ENCODE measurements at regions not wholly inside any gene's neighbourhood (a gene's known extent, or its start where the extent isn't known, plus 50 kb on each side); places are given as distances from the start of the nearest gene placed in this dataset.
A peak's percentile ranks its signal among the peaks of the same experiment; 100 is the strongest.

DNA sequence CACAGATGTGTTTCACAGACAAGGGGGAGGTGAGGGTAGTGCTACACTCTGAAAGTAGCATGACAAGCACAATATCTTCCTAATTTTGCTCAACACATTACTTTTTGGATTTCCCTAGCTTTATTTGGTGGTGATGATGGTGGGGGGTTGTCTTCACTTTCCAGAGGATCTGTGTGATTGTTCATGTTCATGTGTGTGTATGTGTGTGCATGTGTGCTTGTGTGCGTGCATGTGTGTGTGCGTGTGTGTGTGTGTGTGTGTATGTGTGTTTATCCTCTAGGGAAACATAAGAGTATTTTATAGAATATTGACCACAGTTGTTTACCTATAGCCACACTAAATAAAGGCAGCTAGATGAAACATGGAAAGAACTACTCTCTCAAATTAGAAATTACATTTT lies 183.8 kb upstream of the EYA4 start:
- no peak overlapping the region for H3K56ac ChIP-seq (replicated peaks; ENCODE audit: insufficient read length, low read depth, low read length)
- H4K20me1 ChIP-seq (replicated peaks in 1 of 2; ENCODE audit: control insufficient read depth in 1 of 2, insufficient read depth in 2 of 2, low read length in 2 of 2), result no peaks in the 10 kb centered on the region
- 82% methylated on average over 2 of the region's 2 CpGs; no CpG with 5 or more reads in 1 of the 2 experiments for WGBS, 2 experiments (ENCODE audit: extremely low coverage in 1 of 2, insufficient coverage in 1 of 2, insufficient read length in 1 of 2, insufficient replicate concordance in 2 of 2, low coverage in 1 of 2, low lambda C conversion rate in 2 of 2, missing lambda C conversion rate in 1 of 2)
- peak overlapping the region; percentile 73; the same call in 1 of the 2 replicates for H2AFZ ChIP-seq (ENCODE audit: low read length)
- no peak overlapping the region for H3K9ac ChIP-seq (replicated peaks in 1 of 4; ENCODE audit: extremely low read depth in 1 of 4, low read depth in 3 of 4, low read length in 3 of 4)
- FAIRE-seq (no peak), DNase-seq (ENCODE audit: low read depth in 1 of 2, low spot score in 2 of 2) (no peak)
- H2BK15ac ChIP-seq (ENCODE audit: low read length), result no peak overlapping the region
- no peaks in the 10 kb centered on the region for H3K9me3 ChIP-seq (ENCODE audit: insufficient read depth in 2 of 2, low read depth in 1 of 2, low read length in 1 of 2)
- no peak overlapping the region for H3K4ac ChIP-seq (replicated peaks; ENCODE audit: insufficient read length, low read depth, low read length)
- H2BK20ac ChIP-seq (ENCODE audit: low read length), result no peak overlapping the region
- no peaks in the 10 kb centered on the region for H3K79me2 ChIP-seq (ENCODE audit: control insufficient read depth in 1 of 2, insufficient read depth in 2 of 2, low read length in 2 of 2)
- no peak overlapping the region for H4K5ac ChIP-seq (ENCODE audit: insufficient read length, low read depth, low read length)
- no peak overlapping the region; the same call in 1 of the 2 replicates for H2BK12ac ChIP-seq (ENCODE audit: low read depth, low read length)
- ChIA-PET POLR2A (ENCODE audit: partially characterized antibody) (no interaction called here), CTCF (ENCODE audit: partially characterized antibody) (interaction anchor here (0.7 to 1.5 kb wide), 4 partner anchors 13 to 144 kb away, joined by 3 to 4 read pairs (median 4); no protein-coding TSS in a partner anchor)
- TF ChIP-seq ASH2L (IDR thresholded peaks at IDR 0.05; ENCODE audit: low read length) (no peak), RXRA (IDR thresholded peaks at IDR 0.05; ENCODE audit: insufficient read depth, low read depth, low read length) (no peak), TCF12 (IDR thresholded peaks at IDR 0.05; ENCODE audit: low read depth, low read length) (no peak), CREB1 (IDR thresholded peaks at IDR 0.05) (no peak), JUN (IDR thresholded peaks at IDR 0.05; ENCODE audit: low read depth, low read length) (no peak), PHF8 (conservative IDR thresholded peaks at IDR 0.05; ENCODE audit: low read depth, low read length) (no peak), YY1 (IDR thresholded peaks at IDR 0.05; ENCODE audit: low read depth, low read length) (no peak), KDM1A (IDR thresholded peaks at IDR 0.05; ENCODE audit: borderline replicate concordance, low read length) (no peak), CTBP2 (IDR thresholded peaks at IDR 0.05; ENCODE audit: borderline replicate concordance, insufficient read depth, insufficient read length, low read length) (no peak), TEAD4 (IDR thresholded peaks at IDR 0.05; ENCODE audit: low read depth, low read length) (no peak), SP4 (IDR thresholded peaks at IDR 0.05; ENCODE audit: low read length) (no peak)
- TF ChIP-seq, protein P1, sequence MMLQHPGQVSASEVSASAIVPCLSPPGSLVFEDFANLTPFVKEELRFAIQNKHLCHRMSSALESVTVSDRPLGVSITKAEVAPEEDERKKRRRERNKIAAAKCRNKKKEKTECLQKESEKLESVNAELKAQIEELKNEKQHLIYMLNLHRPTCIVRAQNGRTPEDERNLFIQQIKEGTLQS (IDR thresholded peaks at IDR 0.05; ENCODE audit: insufficient read depth, low read depth, low read length), result no peak
- H3K27me3 ChIP-seq (replicated peaks in 1 of 4; ENCODE audit: control insufficient read depth in 3 of 4, extremely low read depth in 1 of 4, insufficient read depth in 3 of 4, low read length in 3 of 4), result no peaks in the 10 kb centered on the region
- peaks cover 6 to 18% (median 11%) of the 10 kb centered on the region in 4 experiments; a peak in 6 of 7 replicates for H3K4me1 ChIP-seq (replicated peaks in 1 of 4; ENCODE audit: control insufficient read depth in 3 of 4, insufficient read depth in 4 of 4, low read length in 3 of 4)
- H4K8ac ChIP-seq (ENCODE audit: extremely low read depth, insufficient read depth, low read length), result no peak overlapping the region
- no peak overlapping the region for H3K23ac ChIP-seq (ENCODE audit: insufficient read length)
- H2AK5ac ChIP-seq (ENCODE audit: low read depth, low read length), result no peak overlapping the region
- H3K4me3 ChIP-seq (ENCODE audit: extremely low read depth in 1 of 4, insufficient read depth in 2 of 4, low read depth in 3 of 4, low read length in 4 of 4), result no peak overlapping the region
- H2BK120ac ChIP-seq (replicated peaks; ENCODE audit: low read depth, low read length), result no peak overlapping the region
- H3K27ac ChIP-seq (ENCODE audit: low read depth, low read length), result no peak overlapping the region
- H2BK5ac ChIP-seq (ENCODE audit: low read depth, low read length), result no peak overlapping the region
- no peaks in the 10 kb centered on the region; the same call in 1 of the 2 replicates for H3K23me2 ChIP-seq (ENCODE audit: low read depth, low read length)
- H4K91ac ChIP-seq (replicated peaks; ENCODE audit: insufficient read length, low read length), result no peak overlapping the region
- no peak overlapping the region for H3K14ac ChIP-seq (ENCODE audit: insufficient read length)
- no peak overlapping the region for H3K4me2 ChIP-seq (ENCODE audit: insufficient read depth in 1 of 2, low read depth in 2 of 2, low read length in 2 of 2)
- no peaks in the 10 kb centered on the region for H3K79me1 ChIP-seq (ENCODE audit: low read depth, low read length)
- no peaks in the 10 kb centered on the region for H3K36me3 ChIP-seq (ENCODE audit: control insufficient read depth in 2 of 4, insufficient read depth in 4 of 4, low read length in 3 of 4)
- H3K18ac ChIP-seq (ENCODE audit: extremely low read depth, low read length), result no peak overlapping the region

All from H1 (cell line).